Fibroblast of lung (primary cell): ENCODE measurements at regions not wholly inside any gene's neighbourhood (a gene's known extent, or its start where the extent isn't known, plus 50 kb on each side); places are given as distances from the start of the nearest gene placed in this dataset.

Experiments used
- DNase-seq, 2 donors: peaks; one replicate each; pipeline versions ENCODE4 v3.0.0 to v3.0.0-alpha.2; 2010; ENCODE audit warnings: low read depth in 2 of 2
- H2AFZ ChIP-seq: 2 replicates; pipeline ENCODE4 v1.5.1; 2012; ENCODE audit warnings: low read length, control low read depth, inconsistent platforms
- H3K27ac ChIP-seq: 2 replicates; pipeline ENCODE4 v1.5.1; 2011; ENCODE audit warnings: low read length, control low read depth; ENCODE audit not compliant: insufficient read depth
- H3K27me3 ChIP-seq: 2 replicates; pipeline ENCODE4 v1.5.1; 2011; ENCODE audit warnings: mild to moderate bottlenecking, low read length; ENCODE audit not compliant: control insufficient read depth, insufficient read depth
- H3K36me3 ChIP-seq: 2 replicates; pipeline ENCODE4 v1.5.1; 2011; ENCODE audit warnings: low read length; ENCODE audit not compliant: control insufficient read depth, insufficient read depth
- H3K4me1 ChIP-seq: 2 replicates; pipeline ENCODE4 v1.5.1; 2011; ENCODE audit warnings: low read length; ENCODE audit not compliant: control insufficient read depth, insufficient read depth; ENCODE audit errors: extremely low read depth
- H3K4me2 ChIP-seq: 2 replicates; pipeline ENCODE4 v1.5.1; 2011; ENCODE audit warnings: low read length, control low read depth; ENCODE audit not compliant: insufficient read depth; ENCODE audit errors: extremely low read depth
- H3K4me3 ChIP-seq, 4 experiments: fragments of 200-600 bp in 1 of 4; sonication (generic) in 1 of 4; replicated peaks in 1 of 4; 2 replicates each; pipeline ENCODE4 v1.5.1; 2011 to 2016; ENCODE audit warnings: low read length in 4 of 4, low read depth in 3 of 4, mild to moderate bottlenecking in 3 of 4, control low read depth in 2 of 4, inconsistent platforms in 1 of 4, mixed read lengths in 1 of 4; ENCODE audit not compliant: insufficient read depth in 1 of 4; ENCODE audit errors: control extremely low read depth in 1 of 4
- H3K79me2 ChIP-seq: 2 replicates; pipeline ENCODE4 v1.5.1; 2012; ENCODE audit warnings: mild to moderate bottlenecking, low read length, inconsistent platforms; ENCODE audit not compliant: control insufficient read depth, insufficient read depth
- H3K9ac ChIP-seq: 2 replicates; pipeline ENCODE4 v1.5.1; 2011; ENCODE audit warnings: mild to moderate bottlenecking, low read length, control low read depth; ENCODE audit not compliant: insufficient read depth
- H3K9me3 ChIP-seq: 2 replicates; pipeline ENCODE4 v1.5.1; 2012; ENCODE audit warnings: low read depth, low read length; ENCODE audit not compliant: control insufficient read depth, insufficient read depth
- H4K20me1 ChIP-seq: 2 replicates; pipeline ENCODE4 v1.5.1; 2011; ENCODE audit warnings: low read length; ENCODE audit not compliant: control insufficient read depth, insufficient read depth; ENCODE audit errors: extremely low read depth
- CTCF ChIP-seq, 2 donors: IDR thresholded peaks in 1 of 2; conservative IDR thresholded peaks in 1 of 2; 1 replicate in 1 of 2; 2 replicates in 1 of 2; pipeline ENCODE4 v1.5.1; 2011 to 2012; ENCODE audit warnings: low read length in 2 of 2, control low read depth in 1 of 2, inconsistent platforms in 1 of 2, low read depth in 1 of 2, mild to moderate bottlenecking in 1 of 2
- EZH2 ChIP-seq: IDR thresholded peaks from 2 replicates; pipeline ENCODE4 v1.5.1; 2012; ENCODE audit warnings: low read length, control low read depth, mild to moderate bottlenecking; ENCODE audit errors: missing control alignments

- Histone ChIP-seq H3K36me3 (no peaks in the 10 kb centered on the region), H3K9me3 (no peaks in the 10 kb centered on the region), H3K4me2 (no peak overlapping the region), H2AFZ (no peak overlapping the region), H3K27me3 (no peaks in the 10 kb centered on the region), H3K4me3 (no peak overlapping the region), H3K4me1 (peaks cover 5% of the 10 kb centered on the region), H3K9ac (no peak overlapping the region), H3K27ac (no peak overlapping the region), H3K79me2 (no peaks in the 10 kb centered on the region), H4K20me1 (no peaks in the 10 kb centered on the region)
- DNase-seq, result no peak
- no peak for TF ChIP-seq CTCF (conservative IDR thresholded peaks at IDR 0.05 in 1 of 2, IDR thresholded peaks at IDR 0.05 in 1 of 2; ENCODE audit: low read depth in 1 of 2, low read length in 2 of 2)
- TF ChIP-seq EZH2, result no peak
Observed at GRCh38 chr12:89278862-89279261, 73.4 kb downstream of the DUSP6 start.

- H3K9ac ChIP-seq, result no peak overlapping the region
- H4K20me1 ChIP-seq, result no peaks in the 10 kb centered on the region
- no peak for DNase-seq
- no peaks in the 10 kb centered on the region for H3K9me3 ChIP-seq
- no peak overlapping the region for H3K4me2 ChIP-seq
- no peak overlapping the region for H3K27ac ChIP-seq
- TF ChIP-seq EZH2 (no peak), CTCF (conservative IDR thresholded peaks at IDR 0.05 in 1 of 2, IDR thresholded peaks at IDR 0.05 in 1 of 2; ENCODE audit: low read depth in 1 of 2, low read length in 2 of 2) (no peak)
- no peak overlapping the region for H3K4me3 ChIP-seq
- H3K4me1 ChIP-seq, result peaks cover 5% of the 10 kb centered on the region
- no peak overlapping the region for H2AFZ ChIP-seq
- no peaks in the 10 kb centered on the region for H3K36me3 ChIP-seq
- H3K79me2 ChIP-seq, result no peaks in the 10 kb centered on the region
- no peaks in the 10 kb centered on the region for H3K27me3 ChIP-seq
Observed at GRCh38 chr12:89278169-89278568, 74.1 kb downstream of the DUSP6 start.

- Histone ChIP-seq H2AFZ (no peak overlapping the region), H3K36me3 (no peaks in the 10 kb centered on the region), H3K27ac (no peak overlapping the region), H3K9me3 (no peaks in the 10 kb centered on the region), H3K27me3 (no peaks in the 10 kb centered on the region), H4K20me1 (no peaks in the 10 kb centered on the region), H3K9ac (no peak overlapping the region), H3K4me1 (peaks cover 5% of the 10 kb centered on the region), H3K4me3 (no peak overlapping the region), H3K4me2 (no peak overlapping the region), H3K79me2 (no peaks in the 10 kb centered on the region)
- TF ChIP-seq EZH2, result no peak
- no peak for TF ChIP-seq CTCF (conservative IDR thresholded peaks at IDR 0.05 in 1 of 2, IDR thresholded peaks at IDR 0.05 in 1 of 2; ENCODE audit: low read depth in 1 of 2, low read length in 2 of 2)
- DNase-seq, result peak in 1 of 2 donors; percentile 3
Observed at GRCh38 chr12:89276860-89277259, 75.4 kb downstream of the DUSP6 start.
